ENCODE measurements at regions not wholly inside any gene's neighbourhood (a gene's known extent, or its start where the extent isn't known, plus 50 kb on each side); places are given as distances from the start of the nearest gene placed in this dataset.

DNA sequence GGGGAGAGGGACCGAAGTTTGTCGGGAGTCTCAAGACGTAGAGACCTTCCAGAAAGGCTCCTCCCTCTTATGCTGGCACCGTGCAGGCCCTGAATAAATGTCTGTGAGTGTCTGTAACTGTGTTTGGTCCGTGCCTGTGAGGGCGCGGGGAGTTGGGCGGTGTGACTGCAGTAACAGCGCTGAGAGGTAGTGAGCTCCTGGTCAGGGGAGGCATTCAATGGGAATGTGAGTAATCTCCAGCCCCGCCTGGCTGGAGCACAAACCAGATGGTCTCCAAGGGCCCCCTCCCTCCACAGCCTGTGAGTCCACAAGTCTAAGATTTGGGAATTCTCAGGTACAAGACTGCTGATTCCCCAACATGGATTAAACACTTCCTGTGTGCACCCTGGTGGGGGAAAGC, 100.0 kb downstream of the HMX1 start:
- no peak for DNase-seq (ENCODE audit: low read depth)
- TF ChIP-seq, protein P1, sequence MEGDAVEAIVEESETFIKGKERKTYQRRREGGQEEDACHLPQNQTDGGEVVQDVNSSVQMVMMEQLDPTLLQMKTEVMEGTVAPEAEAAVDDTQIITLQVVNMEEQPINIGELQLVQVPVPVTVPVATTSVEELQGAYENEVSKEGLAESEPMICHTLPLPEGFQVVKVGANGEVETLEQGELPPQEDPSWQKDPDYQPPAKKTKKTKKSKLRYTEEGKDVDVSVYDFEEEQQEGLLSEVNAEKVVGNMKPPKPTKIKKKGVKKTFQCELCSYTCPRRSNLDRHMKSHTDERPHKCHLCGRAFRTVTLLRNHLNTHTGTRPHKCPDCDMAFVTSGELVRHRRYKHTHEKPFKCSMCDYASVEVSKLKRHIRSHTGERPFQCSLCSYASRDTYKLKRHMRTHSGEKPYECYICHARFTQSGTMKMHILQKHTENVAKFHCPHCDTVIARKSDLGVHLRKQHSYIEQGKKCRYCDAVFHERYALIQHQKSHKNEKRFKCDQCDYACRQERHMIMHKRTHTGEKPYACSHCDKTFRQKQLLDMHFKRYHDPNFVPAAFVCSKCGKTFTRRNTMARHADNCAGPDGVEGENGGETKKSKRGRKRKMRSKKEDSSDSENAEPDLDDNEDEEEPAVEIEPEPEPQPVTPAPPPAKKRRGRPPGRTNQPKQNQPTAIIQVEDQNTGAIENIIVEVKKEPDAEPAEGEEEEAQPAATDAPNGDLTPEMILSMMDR (IDR thresholded peaks at IDR 0.05; ENCODE audit: insufficient read depth, low read depth, low read length), result no peak
- H3K4me3 ChIP-seq (ENCODE audit: low read depth, low read length), result no peak overlapping the region

DNA sequence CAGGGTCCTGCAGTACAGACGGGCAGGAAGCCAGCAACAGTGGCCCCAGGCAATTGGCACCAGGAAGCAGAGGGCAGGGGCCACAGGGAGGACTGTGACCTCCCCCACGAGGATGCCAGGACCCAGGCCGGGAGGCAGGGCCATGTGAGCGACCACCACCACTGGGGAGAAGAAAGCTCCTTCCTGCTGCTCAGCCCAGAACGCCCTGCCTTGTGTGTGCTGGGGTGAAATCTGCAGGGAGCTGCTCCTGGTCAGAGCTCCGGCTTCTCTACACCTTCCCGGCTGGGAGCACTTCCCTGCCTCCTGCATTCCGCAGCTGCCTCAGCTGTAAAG, 100.4 kb downstream of the HMX1 start:
- no peak overlapping the region for H3K4me3 ChIP-seq (ENCODE audit: low read depth, low read length)
- DNase-seq (ENCODE audit: low read depth), result no peak
- TF ChIP-seq, protein P1 (IDR thresholded peaks at IDR 0.05; ENCODE audit: insufficient read depth, low read depth, low read length), result no peak

DNA sequence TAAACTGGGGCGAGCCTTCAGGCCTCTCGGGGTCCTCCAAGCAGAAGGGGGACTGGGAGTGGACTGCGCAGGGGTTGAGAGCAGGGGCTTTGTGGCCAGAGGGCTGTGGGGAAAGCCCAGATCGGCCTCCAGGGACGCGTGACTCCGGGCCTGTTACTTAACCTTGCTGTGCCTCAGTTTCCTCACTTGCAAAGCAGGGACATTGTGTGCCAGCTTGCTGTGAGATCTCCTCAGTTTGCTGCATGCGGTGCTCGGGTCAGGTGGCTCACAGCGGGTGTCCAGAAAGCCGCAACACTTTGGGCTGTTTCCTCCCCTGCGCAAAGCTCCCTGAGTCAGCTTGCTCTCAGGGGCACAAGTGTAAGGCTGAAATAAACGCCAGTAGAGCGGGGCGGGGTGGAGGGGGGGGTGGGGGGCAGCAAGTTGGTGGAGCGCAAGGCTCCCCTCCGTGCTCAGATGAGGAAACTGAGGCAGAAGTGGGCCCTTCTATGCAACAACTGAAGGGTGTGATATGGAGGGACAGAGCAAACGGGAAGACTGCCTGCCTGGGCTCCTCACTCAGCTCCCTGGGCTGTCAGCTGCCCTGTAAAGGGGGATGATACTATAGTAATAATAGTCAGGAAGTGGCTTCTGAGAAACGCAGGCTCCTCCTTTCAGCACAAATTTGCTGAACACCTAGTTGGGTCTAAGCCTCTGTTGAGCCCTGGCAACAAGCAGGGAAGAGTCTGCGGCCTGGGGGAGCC, 101.0 kb downstream of the HMX1 start:
- DNase-seq (ENCODE audit: low read depth), result no peak
- TF ChIP-seq, protein P1 (IDR thresholded peaks at IDR 0.05; ENCODE audit: insufficient read depth, low read depth, low read length), result no peak
- no peak overlapping the region for H3K4me3 ChIP-seq (ENCODE audit: low read depth, low read length)

DNA sequence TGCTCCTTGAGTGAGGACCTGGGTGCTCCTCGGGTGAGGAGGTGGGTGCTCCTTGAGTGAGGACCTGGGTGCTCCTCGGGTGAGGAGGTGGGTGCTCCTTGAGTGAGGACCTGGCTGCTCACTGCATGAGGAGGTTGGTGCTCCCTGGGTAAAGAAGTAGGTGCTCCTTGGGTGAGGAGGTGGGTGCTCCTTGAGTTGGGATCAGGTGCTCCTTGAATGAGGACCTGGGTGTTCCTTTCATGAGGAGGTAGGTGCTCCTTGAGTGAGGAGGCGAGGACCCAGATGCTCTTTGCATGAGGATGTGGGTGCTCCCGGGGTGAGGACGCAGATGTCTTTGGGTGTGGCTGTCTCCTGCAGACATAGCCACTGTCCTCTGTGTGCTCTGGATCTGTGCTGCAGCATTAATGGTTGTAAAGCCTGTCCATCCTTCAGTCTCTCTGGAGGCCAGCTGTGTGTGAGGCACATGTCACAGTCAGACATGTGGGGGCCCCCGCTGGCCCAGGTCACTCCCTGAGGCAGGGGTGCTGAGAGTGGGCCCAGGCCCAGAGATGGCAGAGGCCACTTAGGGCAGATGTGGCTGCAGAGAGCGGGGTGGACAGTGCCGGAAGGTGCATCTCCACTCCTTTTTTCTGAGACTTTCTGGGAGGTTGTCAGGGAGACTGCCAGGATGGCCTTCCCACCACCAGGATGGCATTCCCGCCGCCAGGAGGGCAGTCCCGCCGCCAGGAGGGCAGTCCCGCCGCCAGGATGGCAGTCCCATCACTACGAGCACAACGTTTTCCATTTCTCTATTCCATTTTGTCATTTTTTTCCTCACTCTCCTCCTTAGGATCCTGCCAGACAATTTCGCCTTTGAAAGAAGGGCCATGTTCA, 101.8 kb downstream of the HMX1 start:
- DNase-seq (ENCODE audit: low read depth), result no peak
- TF ChIP-seq, protein P1 (IDR thresholded peaks at IDR 0.05; ENCODE audit: insufficient read depth, low read depth, low read length), result no peak
- H3K4me3 ChIP-seq (ENCODE audit: low read depth, low read length), result no peak overlapping the region

DNA sequence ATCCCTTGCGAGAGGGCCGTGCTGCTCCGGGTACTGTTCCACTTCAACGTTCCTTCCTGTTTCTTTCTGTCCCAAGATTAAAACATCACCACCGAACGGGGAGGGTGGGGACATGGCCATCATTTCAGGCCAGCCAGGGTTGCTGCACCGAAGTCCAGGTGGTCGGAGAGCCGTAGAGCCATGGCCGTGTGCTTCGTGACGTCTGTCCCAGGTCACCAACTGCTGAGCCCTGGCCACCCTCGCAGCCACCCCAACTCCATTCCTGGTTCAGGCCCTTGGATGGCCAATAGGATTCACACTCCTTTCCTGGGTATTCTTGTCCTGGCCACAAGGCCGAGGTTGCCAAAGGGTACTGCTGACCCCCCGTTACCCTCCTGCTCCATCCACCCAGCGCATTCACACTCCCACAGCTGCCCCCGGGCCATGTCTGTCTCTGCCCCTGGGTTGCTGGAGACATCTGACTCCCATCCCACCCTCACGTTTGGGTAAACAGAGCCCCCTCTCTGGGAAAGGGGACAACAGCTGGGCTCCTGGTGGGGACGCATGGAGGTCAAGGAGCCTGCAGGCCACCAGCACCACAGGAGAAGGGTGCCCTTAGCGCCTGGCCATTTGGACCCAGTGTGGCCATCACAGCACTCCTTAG, 103.2 kb downstream of the HMX1 start:
- DNase-seq (ENCODE audit: low read depth), result no peak

DNA sequence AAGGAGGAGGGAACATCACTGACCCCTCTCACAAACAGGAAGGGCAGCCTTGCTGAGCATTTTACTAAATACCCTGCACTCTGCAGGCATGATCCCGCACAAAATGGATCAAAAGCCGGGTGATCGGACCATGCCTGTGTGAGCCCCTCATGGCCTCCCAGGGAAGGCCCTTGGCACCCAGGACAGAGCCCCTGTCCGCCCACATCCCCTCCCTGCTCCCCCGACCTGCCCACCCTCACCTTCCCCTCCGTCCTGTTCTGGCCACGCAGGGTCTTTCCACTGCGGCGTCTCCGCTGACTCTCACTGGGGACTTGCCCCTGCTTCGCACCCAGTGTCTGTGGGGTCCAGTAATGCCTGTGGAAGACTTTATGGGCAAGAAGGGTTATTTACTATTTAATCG, 105.0 kb downstream of the HMX1 start:
- no peak for DNase-seq (ENCODE audit: low read depth)
- no peak overlapping the region for H3K4me3 ChIP-seq (ENCODE audit: low read depth, low read length)
- TF ChIP-seq, protein P1 (IDR thresholded peaks at IDR 0.05; ENCODE audit: insufficient read depth, low read depth, low read length), result no peak

More for the DNA sequence above, 103.2 kb downstream of the HMX1 start:
- TF ChIP-seq, protein P1 (IDR thresholded peaks at IDR 0.05; ENCODE audit: insufficient read depth, low read depth, low read length), result no peak
- no peak overlapping the region for H3K4me3 ChIP-seq (ENCODE audit: low read depth, low read length)
